Coronary artery (tissue), 2 donors: ENCODE measurements at regions not wholly inside any gene's neighbourhood (a gene's known extent, or its start where the extent isn't known, plus 50 kb on each side); places are given as distances from the start of the nearest gene placed in this dataset.

Experiments
- DNase-seq: peaks from one replicate; pipeline ENCODE4 v3.0.0-alpha.2; 2017; ENCODE audit warnings: low spot score
- H3K27ac ChIP-seq, 2 donors: fragments of 200-600 bp; sonication (generic); one replicate each; pipeline ENCODE4 v1.5.1; 2016 to 2019
- H3K4me3 ChIP-seq: fragments of 200-600 bp; sonication (generic); 2 replicates; pipeline ENCODE4 v1.5.1; 2016; ENCODE audit warnings: mild to moderate bottlenecking, moderate library complexity
- TF ChIP-seq, protein P1 (sequence below): fragments of 200-600 bp; sonication (generic); IDR thresholded peaks from one replicate; pipeline ENCODE4 v1.5.1; 2019; ENCODE audit warnings: antibody characterized with exemption

DNA sequence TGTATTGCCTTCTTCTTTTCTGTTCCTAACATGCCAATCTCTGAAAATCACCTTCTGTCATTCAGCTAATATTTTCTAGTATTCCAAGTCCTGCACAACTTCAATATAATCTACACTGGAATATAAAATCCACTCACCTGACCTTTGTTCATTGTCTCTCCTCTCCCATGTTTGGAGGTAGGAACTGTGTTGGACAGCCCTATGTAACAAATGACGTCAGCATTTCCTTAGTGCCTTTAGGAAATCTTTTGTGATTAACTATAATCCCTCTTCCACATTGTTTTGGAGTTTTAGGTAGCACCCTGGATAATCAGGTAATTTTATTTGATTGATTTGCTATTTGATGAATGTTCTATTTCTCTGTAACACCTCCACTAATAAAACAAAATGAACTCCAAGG lies 814.8 kb upstream of the PRKX start:
- DNase-seq = no peak
- no peak overlapping the region for H3K4me3 ChIP-seq
- no peak overlapping the region for H3K27ac ChIP-seq
- TF ChIP-seq, protein P1, sequence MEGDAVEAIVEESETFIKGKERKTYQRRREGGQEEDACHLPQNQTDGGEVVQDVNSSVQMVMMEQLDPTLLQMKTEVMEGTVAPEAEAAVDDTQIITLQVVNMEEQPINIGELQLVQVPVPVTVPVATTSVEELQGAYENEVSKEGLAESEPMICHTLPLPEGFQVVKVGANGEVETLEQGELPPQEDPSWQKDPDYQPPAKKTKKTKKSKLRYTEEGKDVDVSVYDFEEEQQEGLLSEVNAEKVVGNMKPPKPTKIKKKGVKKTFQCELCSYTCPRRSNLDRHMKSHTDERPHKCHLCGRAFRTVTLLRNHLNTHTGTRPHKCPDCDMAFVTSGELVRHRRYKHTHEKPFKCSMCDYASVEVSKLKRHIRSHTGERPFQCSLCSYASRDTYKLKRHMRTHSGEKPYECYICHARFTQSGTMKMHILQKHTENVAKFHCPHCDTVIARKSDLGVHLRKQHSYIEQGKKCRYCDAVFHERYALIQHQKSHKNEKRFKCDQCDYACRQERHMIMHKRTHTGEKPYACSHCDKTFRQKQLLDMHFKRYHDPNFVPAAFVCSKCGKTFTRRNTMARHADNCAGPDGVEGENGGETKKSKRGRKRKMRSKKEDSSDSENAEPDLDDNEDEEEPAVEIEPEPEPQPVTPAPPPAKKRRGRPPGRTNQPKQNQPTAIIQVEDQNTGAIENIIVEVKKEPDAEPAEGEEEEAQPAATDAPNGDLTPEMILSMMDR = no peak

DNA sequence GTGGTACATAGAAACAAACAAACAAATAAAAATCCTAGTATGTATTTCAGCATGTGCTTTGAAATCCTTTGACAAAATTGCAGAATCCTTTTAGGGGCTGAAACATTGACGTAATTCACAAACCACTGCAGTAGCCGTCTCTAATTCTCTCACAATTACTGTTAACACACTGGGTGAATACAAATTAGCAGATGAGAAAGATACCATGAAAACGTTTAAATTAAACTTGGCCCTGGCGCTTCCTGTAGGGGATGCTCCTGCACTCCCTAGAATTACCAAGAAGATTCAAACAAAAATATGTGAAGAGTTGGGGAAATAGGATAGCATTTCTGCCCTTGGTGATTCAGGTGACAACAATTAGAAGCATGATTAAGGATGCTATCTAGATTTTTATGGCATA lies 772.5 kb upstream of the PRKX start:
- H3K27ac ChIP-seq = no peak overlapping the region
- H3K4me3 ChIP-seq = no peak overlapping the region
- TF ChIP-seq, protein P1 = no peak
- no peak for DNase-seq

DNA sequence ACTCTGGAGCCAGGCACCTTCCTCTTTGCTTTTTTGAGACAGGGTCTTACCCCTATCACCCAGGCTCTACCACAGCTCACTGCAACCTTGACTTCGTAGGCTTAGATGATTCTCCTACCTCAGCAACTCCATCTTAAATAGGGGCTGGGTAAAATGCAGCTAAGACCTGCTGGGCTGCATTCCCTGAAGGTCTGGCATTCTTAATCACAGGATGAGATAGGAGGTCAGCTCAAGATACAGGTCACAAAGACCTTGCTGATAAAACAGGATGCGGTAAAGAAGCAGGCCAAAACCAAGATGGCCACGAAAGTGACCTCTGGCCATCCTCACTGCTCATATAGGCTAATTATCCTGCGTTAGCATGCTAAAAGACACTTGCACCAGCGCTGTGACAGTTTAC lies 770.8 kb upstream of the PRKX start:
- no peak overlapping the region for H3K4me3 ChIP-seq
- no peak overlapping the region for H3K27ac ChIP-seq
- TF ChIP-seq, protein P1 = no peak
- DNase-seq = no peak

DNA sequence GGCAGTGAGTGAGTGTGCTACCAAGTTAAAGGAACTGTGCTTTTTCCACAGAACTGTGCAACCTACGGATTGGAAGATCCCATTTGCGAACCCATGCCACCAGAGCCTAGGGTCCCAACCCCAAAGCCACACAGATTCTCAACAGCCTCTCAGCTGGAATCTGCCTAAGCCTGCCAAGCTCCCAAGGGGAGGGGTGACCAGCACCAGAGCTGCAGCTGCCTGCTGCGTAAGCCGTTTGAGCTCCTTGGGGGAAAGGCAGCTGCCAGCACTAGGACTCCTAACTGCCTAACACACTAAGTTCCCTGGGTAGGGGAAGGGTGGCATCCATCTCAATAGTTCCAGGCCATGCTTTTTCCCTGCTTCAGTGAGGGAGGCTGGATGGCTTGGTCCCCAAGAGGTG lies 738.1 kb upstream of the PRKX start:
- DNase-seq = no peak
- H3K27ac ChIP-seq = no peak overlapping the region
- TF ChIP-seq, protein P1 = no peak
- no peak overlapping the region for H3K4me3 ChIP-seq

DNA sequence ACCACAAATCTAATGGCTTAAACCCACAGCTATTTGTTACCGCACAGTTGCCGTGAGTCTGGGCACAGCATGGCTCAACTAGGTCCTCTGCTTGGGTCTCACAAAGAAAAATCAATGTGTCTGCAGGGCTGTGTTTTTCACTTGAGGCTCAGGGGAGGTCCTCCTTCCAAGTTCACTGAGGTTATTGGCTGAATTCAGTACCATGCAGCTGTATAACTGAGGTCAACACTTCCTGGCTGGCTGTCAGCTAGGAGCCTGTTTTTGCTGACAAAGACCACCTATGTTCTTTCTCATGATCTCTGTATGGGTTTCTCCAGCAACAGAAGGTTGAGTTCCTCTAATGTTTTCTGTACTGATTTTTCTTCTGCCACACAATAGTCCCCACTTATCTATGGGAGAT lies 736.7 kb upstream of the PRKX start:
- H3K4me3 ChIP-seq = no peak overlapping the region
- H3K27ac ChIP-seq = no peak overlapping the region
- no peak for DNase-seq
- TF ChIP-seq, protein P1 = no peak

DNA sequence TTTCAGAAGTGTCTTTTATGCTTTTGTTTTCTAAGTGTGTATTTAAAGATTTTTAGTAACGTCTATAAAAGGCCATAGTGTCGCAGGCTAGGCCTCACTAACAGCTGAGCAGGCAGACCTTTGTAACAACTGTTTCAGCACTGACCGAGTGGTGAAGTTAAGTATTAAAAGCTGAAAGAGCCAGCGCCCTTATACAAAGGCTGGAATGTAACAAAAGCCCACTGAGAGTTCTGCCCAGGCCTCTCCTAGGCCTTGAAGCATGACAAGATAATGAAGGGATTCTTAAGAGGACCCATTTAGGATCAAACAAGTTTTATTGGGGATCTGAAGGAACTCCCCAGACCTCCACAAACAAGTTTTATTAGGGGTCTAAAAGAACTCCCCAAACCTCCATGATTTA lies 722.5 kb upstream of the PRKX start:
- TF ChIP-seq, protein P1 = no peak
- no peak for DNase-seq
- H3K27ac ChIP-seq = no peak overlapping the region
- no peak overlapping the region for H3K4me3 ChIP-seq

DNA sequence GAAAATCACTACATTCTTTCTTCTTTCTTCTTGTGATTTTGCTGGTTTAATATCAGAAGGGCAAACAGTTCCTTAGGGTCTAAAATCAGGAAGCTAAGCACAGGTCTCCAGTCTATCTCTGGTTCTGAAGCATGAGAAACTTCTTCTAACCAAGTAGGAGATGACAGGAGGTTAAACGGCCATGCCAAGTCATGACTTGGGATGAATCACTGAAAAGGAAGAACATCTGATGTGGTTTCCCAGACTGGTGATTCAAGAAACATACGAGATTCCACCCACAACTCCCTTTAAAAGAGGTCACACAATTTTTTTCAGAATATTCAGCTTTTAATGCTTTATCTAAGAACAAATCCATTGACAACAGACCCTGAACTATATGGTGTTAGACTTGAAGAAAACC lies 684.0 kb upstream of the PRKX start:
- Histone ChIP-seq H3K27ac (no peak overlapping the region), H3K4me3 (no peak overlapping the region)
- DNase-seq = no peak
- TF ChIP-seq, protein P1 = no peak
